Brain microvascular endothelial cell (primary cell): ENCODE measurements at regions not wholly inside any gene's neighbourhood (a gene's known extent, or its start where the extent isn't known, plus 50 kb on each side); places are given as distances from the start of the nearest gene placed in this dataset.

ENCODE experiments used
- DNase-seq: peaks from one replicate; pipeline ENCODE4 v3.0.0-alpha.2; 2020
- H3K27ac ChIP-seq: fragments of 250-450 bp; sonication (Bioruptor Pico); 2 replicates; pipeline ENCODE4 v1.5.1; 2020; ENCODE audit warnings: mild to moderate bottlenecking, moderate library complexity
- H3K27me3 ChIP-seq: fragments of 250-450 bp; sonication (Bioruptor Pico); replicated peaks from 2 replicates; pipeline ENCODE4 v1.5.1; 2020; ENCODE audit warnings: mild to moderate bottlenecking
- H3K36me3 ChIP-seq: fragments of 250-450 bp; sonication (Bioruptor Pico); replicated peaks from 2 replicates; pipeline ENCODE4 v1.5.1; 2020; ENCODE audit warnings: mild to moderate bottlenecking
- H3K4me3 ChIP-seq: 2 replicates; pipeline ENCODE4 v1.5.1; 2011; ENCODE audit warnings: low read depth, mild to moderate bottlenecking, control low read depth, low read length, moderate library complexity
- CTCF ChIP-seq: IDR thresholded peaks from 2 replicates; pipeline ENCODE4 v1.5.1; 2011; ENCODE audit warnings: low read depth, mild to moderate bottlenecking, moderate library complexity, low read length, control low read depth, inconsistent platforms; ENCODE audit errors: missing control alignments
- in situ Hi-C: cut with HindIII; loops from 2 replicates; pipeline ENCODE4 v1.10.0; 2017; ENCODE audit warnings: low sequenced_read_pairs, low pct_ligation_motif_present

- Histone ChIP-seq H3K36me3 (no peaks in the 10 kb centered on the region), H3K27ac (no peak overlapping the region), H3K4me3 (no peak overlapping the region), H3K27me3 (peaks cover 2% of the 10 kb centered on the region)
- TF ChIP-seq CTCF: no peak
- in situ Hi-C loops: no loop called here
- no peak for DNase-seq
Observed at GRCh38 chr1:114037631-114037890, 58.3 kb downstream of the OLFML3 start.

GRCh38 chr1:114037962-114038816 lies 58.9 kb downstream of the OLFML3 start:
- no peaks in the 10 kb centered on the region for H3K36me3 ChIP-seq
- peaks cover 4% of the 10 kb centered on the region for H3K27me3 ChIP-seq
- TF ChIP-seq CTCF: no peak
- no peak for DNase-seq
- no peak overlapping the region for H3K27ac ChIP-seq
- no peak overlapping the region for H3K4me3 ChIP-seq
- in situ Hi-C loops: no loop called here
